PC-9 (cell line): ENCODE measurements at regions not wholly inside any gene's neighbourhood (a gene's known extent, or its start where the extent isn't known, plus 50 kb on each side); places are given as distances from the start of the nearest gene placed in this dataset.

Experiments
- BruUV-seq: library from RNA; stranded (reverse); fragments of 400-500 nt; replicated peaks from 2 replicates; lab custom pipeline; 2021; lab: Mats Ljungman, UMichigan
- CTCF ChIA-PET: fragments of 300-600 bp; sonication (Branson Sonifier 250); formaldehyde crosslinking; loops from one replicate; lab custom pipeline; 2022; ENCODE audit warnings: antibody characterized with exemption; lab: Charles Lee
- POLR2A ChIA-PET: fragments of 300-600 bp; sonication (Branson Sonifier 250); formaldehyde crosslinking; loops from one replicate; lab custom pipeline; 2022; ENCODE audit warnings: antibody characterized with exemption; ENCODE audit not compliant: unreplicated experiment; lab: Charles Lee
- DNase-seq, 2 experiments: peaks; one replicate each; pipeline versions ENCODE4 v3.0.0 to v3.0.0-alpha.2; 2015 to 2022; ENCODE audit warnings: mixed read lengths in 1 of 2
- H2AFZ ChIP-seq: fragments of 200-600 bp; sonication (generic); 2 replicates; pipeline ENCODE4 v1.8.1; 2017; ENCODE audit warnings: antibody characterized with exemption
- H3F3A ChIP-seq: fragments of 200-600 bp; sonication (generic); 2 replicates; pipeline ENCODE4 v1.8.1; 2017; ENCODE audit warnings: antibody characterized with exemption, mild to moderate bottlenecking, low read depth; ENCODE audit not compliant: insufficient read depth
- H3K27ac ChIP-seq: fragments of 200-600 bp; sonication (generic); 2 replicates; pipeline ENCODE4 v1.6.1; 2016; ENCODE audit warnings: mixed run types
- H3K27me3 ChIP-seq: fragments of 200-600 bp; sonication (generic); 2 replicates; pipeline ENCODE4 v1.6.1; 2016; ENCODE audit warnings: low read depth, mixed run types; ENCODE audit not compliant: insufficient read depth
- H3K36me3 ChIP-seq: fragments of 200-600 bp; sonication (generic); 2 replicates; pipeline ENCODE4 v1.6.1; 2016; ENCODE audit warnings: low read depth, mixed run types
- H3K4me1 ChIP-seq: fragments of 200-600 bp; sonication (generic); replicated peaks from 2 replicates; pipeline ENCODE4 v1.6.1; 2016; ENCODE audit warnings: mixed run types; ENCODE audit not compliant: insufficient read depth
- H3K4me2 ChIP-seq: fragments of 200-600 bp; sonication (generic); 2 replicates; pipeline ENCODE4 v1.6.1; 2017; ENCODE audit warnings: mixed run types
- H3K4me3 ChIP-seq: fragments of 200-600 bp; sonication (generic); 2 replicates; pipeline ENCODE4 v1.6.1; 2016; ENCODE audit warnings: mixed run types
- H3K79me2 ChIP-seq: fragments of 200-600 bp; sonication (generic); 2 replicates; pipeline ENCODE4 v1.6.1; 2017; ENCODE audit warnings: low read depth, mixed run types
- H3K9me2 ChIP-seq: fragments of 200-600 bp; sonication (generic); 2 replicates; pipeline ENCODE4 v1.8.1; 2017; ENCODE audit warnings: mild to moderate bottlenecking; ENCODE audit not compliant: insufficient read depth
- H3K9me3 ChIP-seq: fragments of 200-600 bp; sonication (generic); 2 replicates; pipeline ENCODE4 v1.8.1; 2016; ENCODE audit warnings: low read depth; ENCODE audit not compliant: insufficient read depth
- H4K20me1 ChIP-seq: fragments of 200-600 bp; sonication (generic); 2 replicates; pipeline ENCODE4 v1.8.1; 2017; ENCODE audit not compliant: insufficient read depth
- CTCF ChIP-seq: fragments of 200-600 bp; sonication (generic); conservative IDR thresholded peaks from 2 replicates; pipeline ENCODE4 v1.6.1; 2017; ENCODE audit warnings: mixed run types, antibody characterized with exemption, mild to moderate bottlenecking, moderate library complexity
- EZH2 ChIP-seq: fragments of 200-600 bp; sonication (generic); IDR thresholded peaks from 2 replicates; pipeline ENCODE4 v1.8.0; 2017; ENCODE audit warnings: antibody characterized with exemption, low read depth
- intact Hi-C: fragments of 100-400 bp; cut with micrococcal nuclease; formaldehyde crosslinking; loops from one replicate; pipeline ENCODE4 v1.10.0; 2022; ENCODE audit not compliant: unreplicated experiment

GRCh38 chr9:135262248-135262647, 174.8 kb downstream of the OLFM1 start:
- Histone ChIP-seq H3F3A (no peaks in the 10 kb centered on the region), H4K20me1 (no peaks in the 10 kb centered on the region), H3K27me3 (peaks cover 72% of the 10 kb centered on the region), H3K4me2 (no peak overlapping the region), H3K36me3 (no peaks in the 10 kb centered on the region), H3K79me2 (no peaks in the 10 kb centered on the region), H3K9me3 (no peaks in the 10 kb centered on the region), H3K27ac (no peak overlapping the region), H3K4me1 (no peaks in the 10 kb centered on the region), H3K4me3 (no peak overlapping the region), H3K9me2 (no peaks in the 10 kb centered on the region), H2AFZ (no peak overlapping the region)
- intact Hi-C loops: no loop called here
- no peak for TF ChIP-seq EZH2
- no peak for TF ChIP-seq CTCF
- ChIA-PET CTCF (no interaction called here), POLR2A (no interaction called here)
- no peak for DNase-seq
- no TSS peak for BruUV-seq

DNA sequence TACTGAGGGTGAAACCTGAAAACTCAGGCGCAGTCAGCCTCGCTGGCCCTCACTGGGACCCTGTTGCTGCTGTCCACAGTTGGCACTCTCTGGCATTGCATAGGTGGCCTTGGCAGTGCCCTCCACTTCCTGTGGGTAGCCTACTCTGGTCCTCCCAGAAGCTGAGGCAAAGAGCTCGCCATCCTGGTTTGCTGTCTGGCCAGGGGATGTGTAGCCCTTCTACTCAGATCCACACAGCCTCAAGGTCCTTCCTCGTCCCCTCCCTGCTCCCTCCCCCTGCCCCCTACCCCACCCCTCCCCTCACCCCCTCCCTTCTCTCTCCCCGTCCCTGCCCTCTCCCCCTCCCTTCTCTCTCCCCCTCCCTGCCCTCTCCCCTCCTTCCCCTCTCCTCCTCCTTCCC, 176.0 kb downstream of the OLFM1 start:
- POLR2A ChIA-PET: no interaction called here
- no peaks in the 10 kb centered on the region for H3K79me2 ChIP-seq
- H2AFZ ChIP-seq: no peak overlapping the region
- BruUV-seq: no TSS peak
- H3K36me3 ChIP-seq: no peaks in the 10 kb centered on the region
- no peaks in the 10 kb centered on the region for H3K9me2 ChIP-seq
- no peaks in the 10 kb centered on the region for H3F3A ChIP-seq
- no peak overlapping the region for H3K27ac ChIP-seq
- no peaks in the 10 kb centered on the region for H3K9me3 ChIP-seq
- peaks cover 78% of the 10 kb centered on the region for H3K27me3 ChIP-seq
- TF ChIP-seq EZH2 (no peak), CTCF (no peak)
- CTCF ChIA-PET: no interaction called here
- H3K4me1 ChIP-seq: no peaks in the 10 kb centered on the region
- intact Hi-C loops: no loop called here
- no peak overlapping the region for H3K4me2 ChIP-seq
- DNase-seq: no peak
- H3K4me3 ChIP-seq: no peak overlapping the region
- H4K20me1 ChIP-seq: no peaks in the 10 kb centered on the region

- POLR2A ChIA-PET: no interaction called here
- H3K27ac ChIP-seq: no peak overlapping the region
These were observed 178.5 kb downstream of the OLFM1 start for GRCh38 chr9:135265931-135266330.

More at GRCh38 chr9:135265931-135266330, 178.5 kb downstream of the OLFM1 start:
- no peak for TF ChIP-seq EZH2
- TF ChIP-seq CTCF: no peak
- Histone ChIP-seq H2AFZ (no peak overlapping the region), H4K20me1 (no peaks in the 10 kb centered on the region; the same call in 1 of the 2 replicates), H3K79me2 (no peaks in the 10 kb centered on the region), H3F3A (peaks cover 6% of the 10 kb centered on the region; the same call in 1 of the 2 replicates), H3K4me1 (no peaks in the 10 kb centered on the region), H3K9me2 (no peaks in the 10 kb centered on the region), H3K36me3 (no peaks in the 10 kb centered on the region), H3K27me3 (peaks cover 89% of the 10 kb centered on the region), H3K4me3 (no peak overlapping the region), H3K9me3 (0 out of 2 replicates have a peak, but pooled peaks cover 2% of the 10 kb centered on the region), H3K4me2 (no peak overlapping the region)
- intact Hi-C loops: no loop called here
- no peak for DNase-seq
- BruUV-seq: no TSS peak
- CTCF ChIA-PET: no interaction called here
